GM06990 (cell line): ENCODE measurements at regions not wholly inside any gene's neighbourhood (a gene's known extent, or its start where the extent isn't known, plus 50 kb on each side); places are given as distances from the start of the nearest gene placed in this dataset.

Experiments
- DNase-seq: peaks from one replicate; pipeline ENCODE4 v3.0.0-alpha.2; 2011; ENCODE audit not compliant: insufficient read length; ENCODE audit errors: extremely low read depth
- H3K27me3 ChIP-seq: replicated peaks from 2 replicates; pipeline ENCODE4 v1.6.0; 2011; ENCODE audit warnings: low read length; ENCODE audit not compliant: control insufficient read depth, insufficient read depth
- H3K36me3 ChIP-seq: 2 replicates; pipeline ENCODE4 v1.5.1; 2011; ENCODE audit warnings: low read length; ENCODE audit not compliant: control insufficient read depth, insufficient read depth
- H3K4me3 ChIP-seq: replicated peaks from 2 replicates; pipeline ENCODE4 v1.5.1; 2011; ENCODE audit warnings: low read depth, mild to moderate bottlenecking, control low read depth, low read length
- CTCF ChIP-seq: IDR thresholded peaks from 2 replicates; pipeline ENCODE4 v1.5.1; 2011; ENCODE audit warnings: low read length, control low read depth, mild to moderate bottlenecking, inconsistent platforms; ENCODE audit not compliant: insufficient read depth, poor library complexity, severe bottlenecking

GRCh38 chrX:125203737-125204578 is 115.7 kb upstream of the TEX13C start:
- no peak overlapping the region for H3K4me3 ChIP-seq
- DNase-seq, result no peak
- no peak for TF ChIP-seq CTCF
- H3K36me3 ChIP-seq, result no peaks in the 10 kb centered on the region
- H3K27me3 ChIP-seq, result no peaks in the 10 kb centered on the region

- H3K27me3 ChIP-seq, result no peaks in the 10 kb centered on the region
- H3K4me3 ChIP-seq, result no peak overlapping the region
- no peak for DNase-seq
- no peaks in the 10 kb centered on the region for H3K36me3 ChIP-seq
- no peak for TF ChIP-seq CTCF
Measured at GRCh38 chrX:125204681-125205132, 115.0 kb upstream of the TEX13C start.

DNA sequence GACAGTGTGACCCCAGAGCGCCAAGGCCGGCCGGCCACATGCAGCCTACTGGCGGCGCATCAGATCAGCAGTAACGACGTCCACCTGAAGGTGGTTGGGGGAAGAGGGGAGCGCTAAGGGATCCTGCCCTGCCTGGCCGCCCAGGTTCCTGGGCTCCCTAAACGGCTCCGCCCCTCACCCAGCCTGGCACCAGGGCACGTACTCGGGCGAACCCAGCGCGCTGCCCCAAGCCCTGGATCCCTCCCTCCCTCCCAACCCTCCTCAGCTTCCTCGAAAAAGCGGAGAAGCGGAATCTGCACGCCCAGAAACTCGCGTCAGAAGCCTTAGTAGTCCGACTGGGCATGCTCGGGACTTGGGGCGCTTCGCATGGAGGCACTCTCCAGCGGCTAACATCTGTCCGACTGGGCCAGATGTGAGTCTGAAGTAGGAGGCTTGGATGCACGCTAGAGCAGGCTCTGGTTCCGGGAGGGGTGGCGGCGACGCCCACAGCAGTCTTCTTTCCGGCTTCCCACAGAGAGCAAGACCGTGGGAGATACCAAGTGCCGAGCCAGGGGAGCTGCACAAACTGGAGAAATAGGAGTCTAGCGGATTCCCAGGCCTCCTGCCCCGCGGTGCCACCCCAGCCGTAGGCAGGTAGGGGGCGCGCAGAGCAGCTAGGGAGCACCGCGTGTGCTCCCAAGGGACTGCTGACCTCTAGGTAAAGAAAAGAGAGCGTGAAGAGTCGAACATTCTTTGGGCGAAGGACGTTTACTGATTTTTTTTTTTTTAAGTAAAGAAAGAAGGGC is 114.3 kb upstream of the TEX13C start:
- Histone ChIP-seq H3K27me3 (no peaks in the 10 kb centered on the region), H3K4me3 (no peak overlapping the region), H3K36me3 (no peaks in the 10 kb centered on the region)
- no peak for DNase-seq
- no peak for TF ChIP-seq CTCF

- no peaks in the 10 kb centered on the region for H3K27me3 ChIP-seq
- no peak for DNase-seq
- no peak for TF ChIP-seq CTCF
- H3K4me3 ChIP-seq, result no peak overlapping the region
- H3K36me3 ChIP-seq, result no peaks in the 10 kb centered on the region
Measured at GRCh38 chrX:125205918-125206665, 113.6 kb upstream of the TEX13C start.

DNA sequence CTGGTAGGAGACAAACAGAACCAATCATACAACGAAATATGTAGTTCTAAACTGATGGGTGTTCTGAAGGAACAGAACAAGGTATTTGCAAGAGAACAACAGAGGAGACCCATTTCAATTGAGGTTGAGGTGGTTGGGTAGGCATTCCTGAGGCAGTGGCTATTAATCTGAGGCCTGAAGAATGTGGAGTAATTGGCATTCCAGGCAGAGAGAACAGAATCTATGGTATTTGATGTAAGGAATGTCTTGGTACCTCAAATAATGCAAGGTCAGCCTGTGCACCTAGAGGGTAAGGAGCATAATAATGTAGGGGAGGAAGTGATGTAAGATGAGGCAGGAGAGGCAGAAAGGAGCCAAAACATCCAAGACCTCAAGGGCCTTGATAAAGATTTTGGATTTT is 109.5 kb upstream of the TEX13C start:
- no peak for DNase-seq
- no peak for TF ChIP-seq CTCF
- Histone ChIP-seq H3K36me3 (no peaks in the 10 kb centered on the region), H3K27me3 (no peaks in the 10 kb centered on the region), H3K4me3 (no peak overlapping the region)
